ENCODE measurements at regions not wholly inside any gene's neighbourhood (a gene's known extent, or its start where the extent isn't known, plus 50 kb on each side); places are given as distances from the start of the nearest gene placed in this dataset.

DNA sequence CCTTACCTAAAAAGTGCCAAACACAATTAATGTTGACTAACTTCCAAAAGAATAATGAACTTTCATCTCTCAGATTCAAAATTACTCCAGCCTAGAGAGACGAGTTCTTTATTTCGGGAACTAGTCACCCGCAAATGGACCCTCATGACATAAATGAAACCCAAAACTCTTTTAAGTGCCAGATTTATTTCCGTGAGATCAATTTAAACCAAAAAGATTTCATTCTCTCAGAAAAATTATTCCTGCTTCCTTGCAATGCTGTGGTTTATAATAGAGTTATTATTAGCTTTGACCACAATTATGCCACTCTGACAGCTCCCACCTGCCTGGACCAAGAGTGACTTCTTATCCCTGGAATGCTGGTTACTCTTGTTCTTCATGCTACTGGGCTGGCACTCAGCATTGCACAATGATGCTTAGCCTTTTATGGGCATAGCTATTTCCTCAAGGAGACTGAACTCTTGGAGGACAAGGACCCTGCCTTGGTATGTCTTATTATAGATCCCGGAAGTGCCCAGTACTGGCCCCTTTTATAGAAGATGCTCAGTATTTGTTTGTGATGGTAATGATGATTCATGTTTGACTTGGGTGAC is 183.5 kb downstream of the SNX18 start:
- no peaks in the 10 kb centered on the region for H3K9me3 ChIP-seq
- H3K79me2 ChIP-seq (ENCODE audit: insufficient read depth), result no peaks in the 10 kb centered on the region
- no peaks in the 10 kb centered on the region for H3K36me3 ChIP-seq (replicated peaks in 1 of 2; ENCODE audit: control insufficient read depth in 1 of 2, insufficient read depth in 2 of 2, low read length in 1 of 2)
- 48% methylated on average over 5 of the region's 5 CpGs for whole genome bisulfite sequencing (ENCODE audit: low lambda C conversion rate)
- H4K20me1 ChIP-seq (ENCODE audit: insufficient read depth), result no peaks in the 10 kb centered on the region
- H3K4me1 ChIP-seq (ENCODE audit: control insufficient read depth in 1 of 2, insufficient read depth in 2 of 2, low read depth in 1 of 2, low read length in 1 of 2), result peaks cover 18 to 49% of the 10 kb centered on the region in 2 experiments; a peak in 3 of 4 replicates
- TF ChIP-seq MEF2A (IDR thresholded peaks at IDR 0.05; ENCODE audit: borderline replicate concordance, low read depth), result peak; percentile 87
- TF ChIP-seq, protein P1, sequence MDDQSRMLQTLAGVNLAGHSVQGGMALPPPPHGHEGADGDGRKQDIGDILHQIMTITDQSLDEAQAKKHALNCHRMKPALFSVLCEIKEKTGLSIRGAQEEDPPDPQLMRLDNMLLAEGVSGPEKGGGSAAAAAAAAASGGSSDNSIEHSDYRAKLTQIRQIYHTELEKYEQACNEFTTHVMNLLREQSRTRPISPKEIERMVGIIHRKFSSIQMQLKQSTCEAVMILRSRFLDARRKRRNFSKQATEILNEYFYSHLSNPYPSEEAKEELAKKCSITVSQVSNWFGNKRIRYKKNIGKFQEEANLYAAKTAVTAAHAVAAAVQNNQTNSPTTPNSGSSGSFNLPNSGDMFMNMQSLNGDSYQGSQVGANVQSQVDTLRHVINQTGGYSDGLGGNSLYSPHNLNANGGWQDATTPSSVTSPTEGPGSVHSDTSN (IDR thresholded peaks at IDR 0.05), result peak; percentile 71
- peak; percentile 44 for TF ChIP-seq NFIC (IDR thresholded peaks at IDR 0.05; ENCODE audit: borderline replicate concordance)
- TF ChIP-seq FOXJ3 (CRISPR knock-in tag; IDR thresholded peaks at IDR 0.05), result no peak
- TF ChIP-seq FOSL2 (IDR thresholded peaks at IDR 0.05; ENCODE audit: borderline replicate concordance, low read depth), result peak; percentile 61; the same call in 1 of the 2 replicates
- TF ChIP-seq POLR2AphosphoS5 (IDR thresholded peaks at IDR 0.05; ENCODE audit: low read depth, low read length), result 0 out of 2 replicates have a peak, but pooled peaks have one; percentile 17
- TF ChIP-seq, protein P2, sequence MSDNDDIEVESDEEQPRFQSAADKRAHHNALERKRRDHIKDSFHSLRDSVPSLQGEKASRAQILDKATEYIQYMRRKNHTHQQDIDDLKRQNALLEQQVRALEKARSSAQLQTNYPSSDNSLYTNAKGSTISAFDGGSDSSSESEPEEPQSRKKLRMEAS (IDR thresholded peaks at IDR 0.05; ENCODE audit: low read depth), result no peak
- peak; percentile 65; the same call in 1 of the 2 replicates for TF ChIP-seq TEAD4 (IDR thresholded peaks at IDR 0.05; ENCODE audit: borderline replicate concordance, insufficient read depth)
- TF ChIP-seq TCF12 (IDR thresholded peaks at IDR 0.05), result peak; percentile 86
- no peak for TF ChIP-seq IRF3 (IDR thresholded peaks at IDR 0.05; ENCODE audit: low read depth, low read length)
- TF ChIP-seq EP300 (IDR thresholded peaks at IDR 0.05; ENCODE audit: borderline replicate concordance in 1 of 2, low read depth in 1 of 2, low read length in 1 of 2), result 0 out of 4 replicates have a peak, but pooled peaks of 1 of the 2 experiments have one; percentile 10
- 0 out of 2 replicates have a peak, but pooled peaks have one; percentile 50 for TF ChIP-seq ZBTB33 (IDR thresholded peaks at IDR 0.05; ENCODE audit: borderline replicate concordance, low read depth)
- no peak for DNase-seq
- H3K9ac ChIP-seq, result no peak overlapping the region
- ChIA-PET POLR2A (no interaction called here), CTCF (interaction anchor here (0.8 to 1.0 kb wide), 2 partner anchors 184 to 282 kb away, joined by 3 read pairs; no protein-coding TSS in a partner anchor)
- peaks cover 3% of the 10 kb centered on the region for H3F3A ChIP-seq (replicated peaks; ENCODE audit: insufficient read depth)
- H3K4me3 ChIP-seq (ENCODE audit: low read depth in 2 of 2, low read length in 1 of 2), result no peak overlapping the region
- H2AFZ ChIP-seq (ENCODE audit: low read depth), result no peak overlapping the region
- H3K4me2 ChIP-seq, result peak overlapping the region; percentile 10; the same call in 1 of the 2 replicates
- no peaks in the 10 kb centered on the region for H3K27me3 ChIP-seq (ENCODE audit: insufficient read depth)
- H3K27ac ChIP-seq (ENCODE audit: low read depth in 2 of 2, low read length in 1 of 2), result peak overlapping the region; percentile 47; a peak in 3 of 4 replicates
- H3K9me2 ChIP-seq, result no peaks in the 10 kb centered on the region

Measured in SK-N-SH (cell line).